ENCODE measurements at regions not wholly inside any gene's neighbourhood (a gene's known extent, or its start where the extent isn't known, plus 50 kb on each side); places are given as distances from the start of the nearest gene placed in this dataset.
A peak's percentile ranks its signal among the peaks of the same experiment; 100 is the strongest.
"Not testable (repeated sequence)": the region's sequence is repeated elsewhere in the genome, so short reads cannot be mapped to it uniquely, and the experiment has no call there.

GRCh38 chr5:93245226-93245625 lies 335.8 kb downstream of the NR2F1-AS1 start:
- intact Hi-C loops (cut with DNase I) = no loop called here
- DNase-seq = no peak

- intact Hi-C loops (cut with DNase I) = no loop called here
- no peak for DNase-seq
Observed at GRCh38 chr5:93243481-93243880, 337.5 kb downstream of the NR2F1-AS1 start.

- DNase-seq = no peak
- intact Hi-C loops (cut with DNase I) = no loop called here
Observed at GRCh38 chr5:93240228-93240834, 340.7 kb downstream of the NR2F1-AS1 start.

GRCh38 chr5:93236807-93237421 lies 344.1 kb downstream of the NR2F1-AS1 start:
- DNase-seq = no peak
- intact Hi-C loops (cut with DNase I) = no loop called here

- DNase-seq = no peak
- intact Hi-C loops (cut with DNase I) = no loop called here
Observed at GRCh38 chr5:93235761-93236160, 345.3 kb downstream of the NR2F1-AS1 start.

GRCh38 chr5:93226202-93226735 lies 354.8 kb downstream of the NR2F1-AS1 start:
- DNase-seq = no peak
- intact Hi-C loops (cut with DNase I) = no loop called here

GRCh38 chr5:93225748-93226147 lies 355.3 kb downstream of the NR2F1-AS1 start:
- peak in 20 of 42 donors; percentile 9 to 57 (median 40) for DNase-seq
- intact Hi-C loops (cut with DNase I) = no loop called here

- intact Hi-C loops (cut with DNase I) = no loop called here
- no peak for DNase-seq
Observed at GRCh38 chr5:93224624-93225023, 356.4 kb downstream of the NR2F1-AS1 start.

- DNase-seq = no peak
- intact Hi-C loops (cut with DNase I) = no loop called here
Observed at GRCh38 chr5:93221773-93222172, 359.2 kb downstream of the NR2F1-AS1 start.

- DNase-seq = no peak
- intact Hi-C loops (cut with DNase I) = no loop called here
Observed at GRCh38 chr5:93220431-93220830, 360.6 kb downstream of the NR2F1-AS1 start.

GRCh38 chr5:93219641-93220145 lies 361.3 kb downstream of the NR2F1-AS1 start:
- DNase-seq = no peak
- intact Hi-C loops (cut with DNase I) = no loop called here

- intact Hi-C loops (cut with DNase I); DNase-seq: not testable (repeated sequence)
Observed at GRCh38 chr5:93213111-93213794, 367.8 kb downstream of the NR2F1-AS1 start.

- DNase-seq = no peak
- intact Hi-C loops (cut with DNase I) = no loop called here
Observed at GRCh38 chr5:93209476-93209875, 371.5 kb downstream of the NR2F1-AS1 start.

- DNase-seq = no peak
- intact Hi-C loops (cut with DNase I) = no loop called here
Observed at GRCh38 chr5:93208141-93208751, 372.8 kb downstream of the NR2F1-AS1 start.

GRCh38 chr5:93206203-93206602 lies 374.8 kb downstream of the NR2F1-AS1 start:
- no peak for DNase-seq
- intact Hi-C loops (cut with DNase I) = no loop called here

- intact Hi-C loops (cut with DNase I) = no loop called here
- DNase-seq = no peak
Observed at GRCh38 chr5:93201061-93201460, 380.0 kb downstream of the NR2F1-AS1 start.

- no peak for DNase-seq
- intact Hi-C loops (cut with DNase I) = no loop called here
Observed at GRCh38 chr5:93196986-93197385, 384.0 kb downstream of the NR2F1-AS1 start.

- DNase-seq = no peak
- intact Hi-C loops (cut with DNase I) = no loop called here
Observed at GRCh38 chr5:93193431-93194347, 387.3 kb downstream of the NR2F1-AS1 start.

GRCh38 chr5:93192683-93193082 lies 388.3 kb downstream of the NR2F1-AS1 start:
- intact Hi-C loops (cut with DNase I) = no loop called here
- no peak for DNase-seq
